SK-N-SH treated with all-trans-retinoic acid at 6 μM for 48 hours (cell line): ENCODE measurements at regions not wholly inside any gene's neighbourhood (a gene's known extent, or its start where the extent isn't known, plus 50 kb on each side); places are given as distances from the start of the nearest gene placed in this dataset.

Source experiments
- ATAC-seq: fragments of 200-7000 bp; cut with Tn5 transposase; 3 replicates; pipeline ENCODE4 v1.9.1; 2020; ENCODE audit warnings: mild to moderate bottlenecking, moderate library complexity
- ARNTL ChIP-seq: fragments of 450-650 bp; formaldehyde crosslinking; IDR thresholded peaks from 2 replicates; pipeline ENCODE4 v1.5.0; 2020; ENCODE audit warnings: low read depth, mild to moderate bottlenecking, moderate library complexity, borderline replicate concordance
- ESRRG ChIP-seq: fragments of 250-450 bp; sonication (Bioruptor Pico); IDR thresholded peaks from 2 replicates; pipeline ENCODE4 v1.6.1; 2021; ENCODE audit warnings: mild to moderate bottlenecking
- ISL1 ChIP-seq: fragments of 250-450 bp; sonication (Bioruptor Pico); IDR thresholded peaks from 2 replicates; pipeline ENCODE4 v2.1.2; 2022; ENCODE audit warnings: mild to moderate bottlenecking, moderate library complexity
- OSR1 ChIP-seq: fragments of 250-450 bp; sonication (Bioruptor Pico); IDR thresholded peaks from 2 replicates; pipeline ENCODE4 v1.8.0; 2022; ENCODE audit warnings: moderate library complexity, mild to moderate bottlenecking, inconsistent platforms
- PATZ1 ChIP-seq: fragments of 250-450 bp; sonication (Bioruptor Pico); IDR thresholded peaks from 2 replicates; pipeline ENCODE4 v1.8.0; 2020; ENCODE audit warnings: mild to moderate bottlenecking, moderate library complexity, borderline replicate concordance
- POU6F1 ChIP-seq: fragments of 250-450 bp; sonication (Bioruptor Pico); IDR thresholded peaks from 2 replicates; pipeline ENCODE4 v1.8.0; 2021; ENCODE audit warnings: low read depth, mild to moderate bottlenecking, moderate library complexity, borderline replicate concordance
- PPARA ChIP-seq: fragments of 250-450 bp; sonication (Bioruptor Pico); IDR thresholded peaks from 2 replicates; pipeline ENCODE4 v1.5.0; 2020; ENCODE audit warnings: mild to moderate bottlenecking, borderline replicate concordance
- RARB ChIP-seq: fragments of 250-450 bp; sonication (Bioruptor Pico); IDR thresholded peaks from 2 replicates; pipeline ENCODE4 v1.8.0; 2021; ENCODE audit warnings: mild to moderate bottlenecking, moderate library complexity
- SNAI2 ChIP-seq: fragments of 250-450 bp; sonication (Bioruptor Pico); IDR thresholded peaks from 2 replicates; pipeline ENCODE4 v1.5.0; 2020; ENCODE audit warnings: mild to moderate bottlenecking, moderate library complexity
- TCF4 ChIP-seq: fragments of 250-450 bp; sonication (Bioruptor Pico); IDR thresholded peaks from 2 replicates; pipeline ENCODE4 v1.8.0; 2021; ENCODE audit warnings: mild to moderate bottlenecking, moderate library complexity, borderline replicate concordance
- TOX ChIP-seq: fragments of 250-450 bp; sonication (Bioruptor Pico); IDR thresholded peaks from 2 replicates; pipeline ENCODE4 v1.8.0; 2021; ENCODE audit warnings: mild to moderate bottlenecking, moderate library complexity, borderline replicate concordance
- TSHZ2 ChIP-seq: fragments of 250-450 bp; sonication (Bioruptor Pico); IDR thresholded peaks from 2 replicates; pipeline ENCODE4 v1.5.0; 2020; ENCODE audit warnings: mild to moderate bottlenecking, moderate library complexity
- ZC3H10 ChIP-seq: fragments of 250-450 bp; sonication (Bioruptor Pico); IDR thresholded peaks from 2 replicates; pipeline ENCODE4 v1.5.1; 2021; ENCODE audit warnings: mild to moderate bottlenecking, moderate library complexity
- ZFP3 ChIP-seq: fragments of 250-450 bp; sonication (Bioruptor Pico); IDR thresholded peaks from 2 replicates; pipeline ENCODE4 v1.5.0; 2020; ENCODE audit warnings: mild to moderate bottlenecking, moderate library complexity
- ZFP30 ChIP-seq: fragments of 450-650 bp; formaldehyde crosslinking; IDR thresholded peaks from 2 replicates; pipeline ENCODE4 v1.5.0; 2022; ENCODE audit warnings: mild to moderate bottlenecking, moderate library complexity
- ZNF565 ChIP-seq: fragments of 450-650 bp; formaldehyde crosslinking; conservative IDR thresholded peaks from 2 replicates; pipeline ENCODE4 v1.5.0; 2020; ENCODE audit warnings: low read depth, mild to moderate bottlenecking, moderate library complexity
- ZNF70 ChIP-seq: fragments of 450-650 bp; formaldehyde crosslinking; IDR thresholded peaks from 2 replicates; pipeline ENCODE4 v1.5.0; 2020; ENCODE audit warnings: mild to moderate bottlenecking, moderate library complexity
- ZNF8 ChIP-seq: fragments of 450-650 bp; formaldehyde crosslinking; IDR thresholded peaks from 2 replicates; pipeline ENCODE4 v1.5.0; 2020; ENCODE audit warnings: mild to moderate bottlenecking, moderate library complexity
- TF ChIP-seq, protein P1 (sequence below): fragments of 250-450 bp; sonication (Bioruptor Pico); IDR thresholded peaks from 2 replicates; pipeline ENCODE4 v1.5.1; 2021; ENCODE audit warnings: mild to moderate bottlenecking, moderate library complexity
- TF ChIP-seq, protein P2 (sequence below): fragments of 250-450 bp; sonication (Bioruptor Pico); IDR thresholded peaks from 2 replicates; pipeline ENCODE4 v1.5.1; 2020; ENCODE audit warnings: low read depth, mild to moderate bottlenecking, moderate library complexity

DNA sequence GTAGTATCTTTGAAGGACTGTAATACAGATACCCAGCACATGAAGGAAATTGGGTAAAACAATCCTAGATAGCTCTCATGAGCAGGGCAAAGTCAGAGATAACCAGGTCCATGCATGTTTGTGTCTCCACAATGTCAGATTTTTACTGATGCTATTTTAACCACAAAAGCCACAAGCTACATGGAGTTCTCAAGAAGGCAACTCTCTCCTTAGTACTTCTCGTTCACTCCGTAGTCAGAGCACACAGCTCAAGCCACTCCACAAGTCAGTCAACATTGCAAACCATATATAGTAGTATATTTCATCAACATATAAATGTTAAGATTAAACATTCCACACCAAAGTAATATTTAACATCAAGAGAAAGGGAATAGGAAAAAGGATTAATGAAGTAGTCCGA lies 98.0 kb upstream of the PIK3CG start:
- TF ChIP-seq TOX (CRISPR knock-in tag) (no peak), TSHZ2 (CRISPR knock-in tag) (no peak), ZFP30 (CRISPR knock-in tag) (no peak), ZNF70 (no peak), POU6F1 (CRISPR knock-in tag) (no peak), ARNTL (CRISPR knock-in tag) (no peak), ZNF8 (CRISPR knock-in tag) (no peak), RARB (CRISPR knock-in tag) (no peak), PPARA (CRISPR knock-in tag) (no peak), TCF4 (CRISPR knock-in tag) (no peak), ESRRG (CRISPR knock-in tag) (no peak), ZFP3 (CRISPR knock-in tag) (no peak), ZC3H10 (CRISPR knock-in tag) (no peak), PATZ1 (no peak), SNAI2 (no peak)
- TF ChIP-seq, protein P1, sequence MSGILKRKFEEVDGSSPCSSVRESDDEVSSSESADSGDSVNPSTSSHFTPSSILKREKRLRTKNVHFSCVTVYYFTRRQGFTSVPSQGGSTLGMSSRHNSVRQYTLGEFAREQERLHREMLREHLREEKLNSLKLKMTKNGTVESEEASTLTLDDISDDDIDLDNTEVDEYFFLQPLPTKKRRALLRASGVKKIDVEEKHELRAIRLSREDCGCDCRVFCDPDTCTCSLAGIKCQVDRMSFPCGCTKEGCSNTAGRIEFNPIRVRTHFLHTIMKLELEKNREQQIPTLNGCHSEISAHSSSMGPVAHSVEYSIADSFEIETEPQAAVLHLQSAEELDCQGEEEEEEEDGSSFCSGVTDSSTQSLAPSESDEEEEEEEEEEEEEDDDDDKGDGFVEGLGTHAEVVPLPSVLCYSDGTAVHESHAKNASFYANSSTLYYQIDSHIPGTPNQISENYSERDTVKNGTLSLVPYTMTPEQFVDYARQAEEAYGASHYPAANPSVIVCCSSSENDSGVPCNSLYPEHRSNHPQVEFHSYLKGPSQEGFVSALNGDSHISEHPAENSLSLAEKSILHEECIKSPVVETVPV = no peak
- TF ChIP-seq, protein P2, sequence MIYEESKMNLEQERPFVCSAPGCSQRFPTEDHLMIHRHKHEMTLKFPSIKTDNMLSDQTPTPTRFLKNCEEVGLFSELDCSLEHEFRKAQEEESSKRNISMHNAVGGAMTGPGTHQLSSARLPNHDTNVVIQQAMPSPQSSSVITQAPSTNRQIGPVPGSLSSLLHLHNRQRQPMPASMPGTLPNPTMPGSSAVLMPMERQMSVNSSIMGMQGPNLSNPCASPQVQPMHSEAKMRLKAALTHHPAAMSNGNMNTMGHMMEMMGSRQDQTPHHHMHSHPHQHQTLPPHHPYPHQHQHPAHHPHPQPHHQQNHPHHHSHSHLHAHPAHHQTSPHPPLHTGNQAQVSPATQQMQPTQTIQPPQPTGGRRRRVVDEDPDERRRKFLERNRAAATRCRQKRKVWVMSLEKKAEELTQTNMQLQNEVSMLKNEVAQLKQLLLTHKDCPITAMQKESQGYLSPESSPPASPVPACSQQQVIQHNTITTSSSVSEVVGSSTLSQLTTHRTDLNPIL (CRISPR knock-in tag) = no peak
- no peak for ATAC-seq

DNA sequence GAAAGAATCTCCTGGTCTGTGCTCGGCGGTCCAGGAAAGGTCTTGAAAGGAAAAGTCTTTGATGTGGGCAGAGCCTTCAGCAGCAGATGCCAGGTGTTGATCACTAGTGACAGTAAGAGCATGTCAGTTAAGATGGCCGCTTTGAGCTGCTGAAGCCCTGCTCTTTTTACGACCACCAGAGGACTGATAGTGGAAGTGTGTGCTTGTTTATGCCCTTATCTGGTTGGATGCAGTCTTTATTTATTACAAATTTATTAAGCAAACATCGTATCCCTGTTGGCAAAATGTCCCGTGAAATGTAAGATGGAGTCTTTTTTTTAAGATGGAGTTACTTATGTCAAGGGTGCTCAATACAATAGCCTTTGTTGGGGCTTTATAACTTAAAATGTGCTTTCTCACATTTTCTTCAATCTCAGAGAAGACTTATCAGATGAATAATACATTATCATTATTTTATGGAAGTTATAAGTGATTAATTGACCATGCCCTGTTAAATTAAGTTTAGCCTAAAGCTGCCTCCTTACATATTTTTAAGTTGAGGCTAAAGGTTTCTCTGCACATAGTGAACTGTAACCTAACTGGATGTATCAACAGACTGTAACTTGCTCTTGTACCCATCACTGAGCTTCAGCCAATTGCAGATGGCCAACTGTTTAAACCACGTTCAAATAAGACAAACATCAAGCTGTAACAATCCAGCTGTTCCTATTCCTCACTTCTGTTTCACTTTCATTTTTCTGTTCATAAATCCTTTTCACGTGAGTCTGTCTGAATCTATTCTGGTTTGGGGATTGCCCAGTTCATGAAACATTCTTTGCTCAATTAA lies 97.4 kb upstream of the PIK3CG start:
- ATAC-seq = no peak; the same call in 2 of the 3 replicates
- no peak for TF ChIP-seq TCF4 (CRISPR knock-in tag)
- TF ChIP-seq OSR1 (CRISPR knock-in tag) = peak; percentile 89; the same call in 1 of the 2 replicates
- peak; percentile 63 for TF ChIP-seq ISL1 (CRISPR knock-in tag)
- TF ChIP-seq POU6F1 (CRISPR knock-in tag) = no peak
- peak; percentile 84 for TF ChIP-seq TOX (CRISPR knock-in tag)
- TF ChIP-seq TSHZ2 (CRISPR knock-in tag) = no peak
- no peak for TF ChIP-seq ZNF565 (CRISPR knock-in tag)
- TF ChIP-seq ESRRG (CRISPR knock-in tag) = 0 out of 2 replicates have a peak, but pooled peaks have one; percentile 18
- peak; percentile 65; the same call in 1 of the 2 replicates for TF ChIP-seq PATZ1
- TF ChIP-seq ZNF8 (CRISPR knock-in tag) = peak; percentile 53; the same call in 1 of the 2 replicates
- TF ChIP-seq SNAI2 = peak; percentile 96
